BLaER1 treated with 17β-estradiol and CSF1 and Interleukin-3, amounts not matched to agents 10 nM and 100 nM (cell line): ENCODE measurements at regions not wholly inside any gene's neighbourhood (a gene's known extent, or its start where the extent isn't known, plus 50 kb on each side); places are given as distances from the start of the nearest gene placed in this dataset.
A peak's percentile ranks its signal among the peaks of the same experiment; 100 is the strongest.

Source experiments
- H3K27ac ChIP-seq, 11 experiments: shearing (Covaris generic); formaldehyde crosslinking; 2 replicates each; pipeline ENCODE4 v1.8.1; 2022
- H3K27me3 ChIP-seq, 11 experiments: shearing (Covaris generic); formaldehyde crosslinking; 2 replicates each; pipeline ENCODE4 v1.8.1; 2022
- H3K36me3 ChIP-seq, 11 experiments: shearing (Covaris generic); formaldehyde crosslinking; 2 replicates each; pipeline ENCODE4 v1.8.1; 2022
- H3K4me1 ChIP-seq, 10 experiments: shearing (Covaris generic); formaldehyde crosslinking; 2 replicates each; pipeline ENCODE4 v1.8.1; 2022
- H3K4me2 ChIP-seq, 11 experiments: shearing (Covaris generic); formaldehyde crosslinking; 2 replicates each; pipeline ENCODE4 v1.8.1; 2022
- H3K4me3 ChIP-seq, 10 experiments: shearing (Covaris generic); formaldehyde crosslinking; 2 replicates each; pipeline ENCODE4 v1.8.1; 2022
- H3K9ac ChIP-seq, 11 experiments: shearing (Covaris generic); formaldehyde crosslinking; 2 replicates each; pipeline ENCODE4 v1.8.1; 2022
- H3K9me3 ChIP-seq, 11 experiments: shearing (Covaris generic); formaldehyde crosslinking; replicated peaks in 1 of 11; 2 replicates each; pipeline ENCODE4 v1.8.1; 2022
- H4K20me1 ChIP-seq, 11 experiments: shearing (Covaris generic); formaldehyde crosslinking; 2 replicates each; pipeline ENCODE4 v1.8.1; 2022
- Cebpa-rat ChIP-seq, 11 experiments: shearing (Covaris generic); IDR thresholded peaks; 2 replicates each; pipeline ENCODE4 v1.8.1; 2022

- peak overlapping the region in 9 of 11 experiments; percentile 5 to 69 (median 58); a peak in 14 of 22 replicates for H3K9ac ChIP-seq
- H3K4me2 ChIP-seq = peak overlapping the region; percentile 56 to 87 (median 76)
- peak overlapping the region in 10 of 11 experiments; percentile 2 to 86 (median 84); a peak in 19 of 22 replicates for H3K27ac ChIP-seq
- peaks cover 15 to 22% (median 17%) of the 10 kb centered on the region in 10 experiments for H3K4me1 ChIP-seq
- peaks cover 0 to 5% (median 0%) of the 10 kb centered on the region in 11 experiments; a peak in 4 of 22 replicates for H3K9me3 ChIP-seq
- H3K36me3 ChIP-seq = no peaks in the 10 kb centered on the region
- H4K20me1 ChIP-seq = no peaks in the 10 kb centered on the region
- H3K4me3 ChIP-seq = peak overlapping the region in 6 of 10 experiments; percentile 5 to 33 (median 22); a peak in 4 of 20 replicates
- no peaks in the 10 kb centered on the region for H3K27me3 ChIP-seq
- no peak for TF ChIP-seq Cebpa-rat (IDR thresholded peaks at IDR 0.05)
Measured at GRCh38 chr4:110705440-110705782, 82.5 kb upstream of the PITX2 start.

- H4K20me1 ChIP-seq = no peaks in the 10 kb centered on the region
- TF ChIP-seq Cebpa-rat (IDR thresholded peaks at IDR 0.05) = no peak
Measured at GRCh38 chr4:110710070-110710469, 87.2 kb upstream of the PITX2 start.

GRCh38 chr4:110712486-110712885 lies 89.6 kb upstream of the PITX2 start:
- Histone ChIP-seq H3K4me2 (no peak overlapping the region), H3K4me3 (no peak overlapping the region), H3K27ac (no peak overlapping the region), H3K9me3 (no peaks in the 10 kb centered on the region; a peak in 2 of 22 replicates), H4K20me1 (no peaks in the 10 kb centered on the region), H3K36me3 (no peaks in the 10 kb centered on the region), H3K27me3 (no peaks in the 10 kb centered on the region), H3K9ac (no peak overlapping the region), H3K4me1 (no peaks in the 10 kb centered on the region)
- no peak for TF ChIP-seq Cebpa-rat (IDR thresholded peaks at IDR 0.05)

More at GRCh38 chr4:110710070-110710469, 87.2 kb upstream of the PITX2 start:
- Histone ChIP-seq H3K9ac (no peak overlapping the region), H3K36me3 (no peaks in the 10 kb centered on the region), H3K27ac (no peak overlapping the region), H3K4me1 (peaks cover 5 to 10% (median 7%) of the 10 kb centered on the region in 10 experiments), H3K9me3 (peaks cover 0 to 5% (median 0%) of the 10 kb centered on the region in 11 experiments; a peak in 3 of 22 replicates), H3K4me2 (no peak overlapping the region), H3K27me3 (no peaks in the 10 kb centered on the region), H3K4me3 (no peak overlapping the region)

- Histone ChIP-seq H3K27ac (no peak overlapping the region), H3K4me3 (no peak overlapping the region), H4K20me1 (no peaks in the 10 kb centered on the region), H3K9ac (no peak overlapping the region), H3K4me2 (no peak overlapping the region), H3K4me1 (peaks cover 0 to 16% (median 5%) of the 10 kb centered on the region in 10 experiments; a peak in 8 of 20 replicates), H3K9me3 (peaks cover 0 to 12% (median 4%) of the 10 kb centered on the region in 11 experiments; a peak in 5 of 22 replicates), H3K36me3 (no peaks in the 10 kb centered on the region), H3K27me3 (no peaks in the 10 kb centered on the region)
- TF ChIP-seq Cebpa-rat (IDR thresholded peaks at IDR 0.05) = no peak
Measured at GRCh38 chr4:110730318-110730717, 107.4 kb upstream of the PITX2 start.

- Histone ChIP-seq H3K4me1 (peaks cover 0 to 16% (median 5%) of the 10 kb centered on the region in 10 experiments; a peak in 8 of 20 replicates), H3K27ac (no peak overlapping the region), H3K27me3 (no peaks in the 10 kb centered on the region), H3K4me3 (no peak overlapping the region), H3K9me3 (no peaks in the 10 kb centered on the region; a peak in 1 of 22 replicates), H3K9ac (no peak overlapping the region), H4K20me1 (no peaks in the 10 kb centered on the region), H3K36me3 (no peaks in the 10 kb centered on the region), H3K4me2 (peak overlapping the region in 2 of 11 experiments; percentile 21 to 25; a peak in 2 of 22 replicates)
- no peak for TF ChIP-seq Cebpa-rat (IDR thresholded peaks at IDR 0.05)
Measured at GRCh38 chr4:110733901-110734300, 111.0 kb upstream of the PITX2 start.

GRCh38 chr4:110735686-110736085 lies 112.8 kb upstream of the PITX2 start:
- Histone ChIP-seq H3K9me3 (no peaks in the 10 kb centered on the region), H4K20me1 (no peaks in the 10 kb centered on the region), H3K36me3 (no peaks in the 10 kb centered on the region), H3K4me3 (no peak overlapping the region), H3K9ac (no peak overlapping the region), H3K4me2 (no peak overlapping the region), H3K27ac (no peak overlapping the region), H3K27me3 (no peaks in the 10 kb centered on the region), H3K4me1 (peaks cover 0 to 16% (median 5%) of the 10 kb centered on the region in 10 experiments; a peak in 8 of 20 replicates)
- no peak for TF ChIP-seq Cebpa-rat (IDR thresholded peaks at IDR 0.05)

GRCh38 chr4:110737931-110738330 lies 115.1 kb upstream of the PITX2 start:
- Histone ChIP-seq H3K4me2 (no peak overlapping the region), H3K9me3 (no peaks in the 10 kb centered on the region), H3K27ac (no peak overlapping the region), H4K20me1 (no peaks in the 10 kb centered on the region), H3K4me3 (no peak overlapping the region), H3K4me1 (peaks cover 9 to 25% (median 14%) of the 10 kb centered on the region in 10 experiments), H3K36me3 (no peaks in the 10 kb centered on the region), H3K9ac (no peak overlapping the region), H3K27me3 (no peaks in the 10 kb centered on the region)
- TF ChIP-seq Cebpa-rat (IDR thresholded peaks at IDR 0.05) = no peak

- no peak for TF ChIP-seq Cebpa-rat (IDR thresholded peaks at IDR 0.05)
- Histone ChIP-seq H3K36me3 (no peaks in the 10 kb centered on the region), H3K27ac (no peak overlapping the region), H4K20me1 (no peaks in the 10 kb centered on the region), H3K9me3 (no peaks in the 10 kb centered on the region), H3K4me2 (peak overlapping the region; percentile 21 to 74 (median 52); a peak in 20 of 22 replicates), H3K27me3 (no peaks in the 10 kb centered on the region), H3K4me3 (no peak overlapping the region), H3K4me1 (peaks cover 9 to 17% (median 14%) of the 10 kb centered on the region in 10 experiments), H3K9ac (no peak overlapping the region)
Measured at GRCh38 chr4:110742143-110742542, 119.3 kb upstream of the PITX2 start.

- Histone ChIP-seq H3K4me1 (no peaks in the 10 kb centered on the region), H3K27ac (no peak overlapping the region), H3K36me3 (no peaks in the 10 kb centered on the region), H4K20me1 (no peaks in the 10 kb centered on the region), H3K4me3 (no peak overlapping the region), H3K9ac (no peak overlapping the region), H3K9me3 (no peaks in the 10 kb centered on the region), H3K4me2 (no peak overlapping the region), H3K27me3 (no peaks in the 10 kb centered on the region)
- TF ChIP-seq Cebpa-rat (IDR thresholded peaks at IDR 0.05) = no peak
Measured at GRCh38 chr4:110748071-110748470, 125.2 kb upstream of the PITX2 start.

GRCh38 chr4:110751183-110751582 lies 128.3 kb upstream of the PITX2 start:
- Histone ChIP-seq H3K36me3 (no peaks in the 10 kb centered on the region), H3K27ac (no peak overlapping the region)

More at GRCh38 chr4:110751183-110751582, 128.3 kb upstream of the PITX2 start:
- Histone ChIP-seq H3K27me3 (no peaks in the 10 kb centered on the region), H3K4me1 (no peaks in the 10 kb centered on the region), H3K4me3 (no peak overlapping the region), H3K9me3 (no peaks in the 10 kb centered on the region), H3K4me2 (no peak overlapping the region), H3K9ac (no peak overlapping the region), H4K20me1 (no peaks in the 10 kb centered on the region)
- TF ChIP-seq Cebpa-rat (IDR thresholded peaks at IDR 0.05) = no peak
